ENCODE measurements at regions not wholly inside any gene's neighbourhood (a gene's known extent, or its start where the extent isn't known, plus 50 kb on each side); places are given as distances from the start of the nearest gene placed in this dataset.
"Not testable (repeated sequence)": the region's sequence is repeated elsewhere in the genome, so short reads cannot be mapped to it uniquely, and the experiment has no call there.

- no peak for DNase-seq
Measured at GRCh38 chr4:11976726-11977263, 548.1 kb upstream of the HS3ST1 start.

GRCh38 chr4:11973270-11973669 is 544.6 kb upstream of the HS3ST1 start:
- DNase-seq: no peak

- DNase-seq: no peak
Measured at GRCh38 chr4:11970754-11971153, 542.1 kb upstream of the HS3ST1 start.

GRCh38 chr4:11966782-11967181 is 538.1 kb upstream of the HS3ST1 start:
- DNase-seq: no peak

GRCh38 chr4:11954093-11954492 is 525.4 kb upstream of the HS3ST1 start:
- no peak for DNase-seq

GRCh38 chr4:11949355-11949754 is 520.7 kb upstream of the HS3ST1 start:
- DNase-seq: no peak

- DNase-seq: not testable (repeated sequence)
Measured at GRCh38 chr4:11947629-11948028, 518.9 kb upstream of the HS3ST1 start.

- no peak for DNase-seq
Measured at GRCh38 chr4:11937941-11938340, 509.2 kb upstream of the HS3ST1 start.

GRCh38 chr4:11931266-11931820 is 502.6 kb upstream of the HS3ST1 start:
- no peak for DNase-seq

GRCh38 chr4:11929080-11929479 is 500.4 kb upstream of the HS3ST1 start:
- no peak for DNase-seq

- DNase-seq: no peak
Measured at GRCh38 chr4:11919316-11919715, 490.6 kb upstream of the HS3ST1 start.

GRCh38 chr4:11914406-11914805 is 485.7 kb upstream of the HS3ST1 start:
- DNase-seq: no peak

GRCh38 chr4:11912886-11913285 is 484.2 kb upstream of the HS3ST1 start:
- no peak for DNase-seq

- DNase-seq: no peak
Measured at GRCh38 chr4:11910812-11911211, 482.1 kb upstream of the HS3ST1 start.

GRCh38 chr4:11908712-11909111 is 480.0 kb upstream of the HS3ST1 start:
- no peak for DNase-seq

GRCh38 chr4:11908205-11908604 is 479.5 kb upstream of the HS3ST1 start:
- DNase-seq: no peak

GRCh38 chr4:11904846-11905739 is 476.4 kb upstream of the HS3ST1 start:
- DNase-seq: no peak

- DNase-seq: no peak
Measured at GRCh38 chr4:11904117-11904535, 475.4 kb upstream of the HS3ST1 start.

- no peak for DNase-seq
Measured at GRCh38 chr4:11901089-11901488, 472.4 kb upstream of the HS3ST1 start.

- no peak for DNase-seq
Measured at GRCh38 chr4:11900359-11900758, 471.7 kb upstream of the HS3ST1 start.

GRCh38 chr4:11898796-11899195 is 470.1 kb upstream of the HS3ST1 start:
- DNase-seq: no peak

- DNase-seq: no peak
Measured at GRCh38 chr4:11895766-11896165, 467.1 kb upstream of the HS3ST1 start.

- no peak for DNase-seq
Measured at GRCh38 chr4:11894977-11895376, 466.3 kb upstream of the HS3ST1 start.

- DNase-seq: no peak
Measured at GRCh38 chr4:11894221-11894620, 465.5 kb upstream of the HS3ST1 start.
